Naive thymus-derived CD8-positive, alpha-beta T cell (primary cell): ENCODE measurements at regions not wholly inside any gene's neighbourhood (a gene's known extent, or its start where the extent isn't known, plus 50 kb on each side); places are given as distances from the start of the nearest gene placed in this dataset.
A peak's percentile ranks its signal among the peaks of the same experiment; 100 is the strongest.

Source experiments
- ATAC-seq, 2 donors: fragments of 150-1000 bp; cut with Tn5 transposase in 1 of 2; sonication (Bioruptor Pico), chemical (Tn5 transposase) in 1 of 2; 1 replicate in 1 of 2; 2 replicates in 1 of 2; pipeline ENCODE4 v1.10.0; 2021; ENCODE audit warnings: mild to moderate bottlenecking in 2 of 2, moderate library complexity in 2 of 2
- POLR2A ChIA-PET: fragments of 350-600 bp; sonication (Branson Sonifier 250); formaldehyde crosslinking; loops from one replicate; lab custom pipeline; 2021; ENCODE audit warnings: antibody characterized with exemption; lab: Charles Lee
- DNase-seq, 10 donors: peaks; one replicate each; pipeline versions ENCODE4 v3.0.0 to v3.0.0-alpha.2; 2020 to 2022
- H3K27ac Mint-ChIP-seq, 10 donors: one replicate each; pipeline ENCODE4 v1.8.0; 2020 to 2022; ENCODE audit warnings: mild to moderate bottlenecking in 10 of 10, mixed read lengths in 10 of 10, moderate library complexity in 4 of 10, inconsistent platforms in 1 of 10
- H3K27me3 Mint-ChIP-seq, 5 donors: one replicate each; pipeline ENCODE4 v1.8.0; 2021 to 2022; ENCODE audit warnings: mixed read lengths in 5 of 5
- H3K36me3 Mint-ChIP-seq, 3 donors: one replicate each; pipeline ENCODE4 v1.8.0; 2020 to 2022; ENCODE audit warnings: mixed read lengths in 3 of 3, mild to moderate bottlenecking in 2 of 3, inconsistent platforms in 1 of 3
- H3K4me1 Mint-ChIP-seq, 4 donors: one replicate each; pipeline ENCODE4 v1.8.0; 2021 to 2022; ENCODE audit warnings: mixed read lengths in 4 of 4
- H3K4me3 Mint-ChIP-seq, 10 donors: one replicate each; pipeline ENCODE4 v1.8.0; 2020 to 2022; ENCODE audit warnings: mild to moderate bottlenecking in 10 of 10, mixed read lengths in 10 of 10, moderate library complexity in 6 of 10, inconsistent platforms in 1 of 10
- H3K9me3 Mint-ChIP-seq, 9 donors: one replicate each; pipeline ENCODE4 v1.8.0; 2020 to 2022; ENCODE audit warnings: mixed read lengths in 9 of 9, mild to moderate bottlenecking in 3 of 9, inconsistent platforms in 1 of 9, moderate library complexity in 1 of 9

DNA sequence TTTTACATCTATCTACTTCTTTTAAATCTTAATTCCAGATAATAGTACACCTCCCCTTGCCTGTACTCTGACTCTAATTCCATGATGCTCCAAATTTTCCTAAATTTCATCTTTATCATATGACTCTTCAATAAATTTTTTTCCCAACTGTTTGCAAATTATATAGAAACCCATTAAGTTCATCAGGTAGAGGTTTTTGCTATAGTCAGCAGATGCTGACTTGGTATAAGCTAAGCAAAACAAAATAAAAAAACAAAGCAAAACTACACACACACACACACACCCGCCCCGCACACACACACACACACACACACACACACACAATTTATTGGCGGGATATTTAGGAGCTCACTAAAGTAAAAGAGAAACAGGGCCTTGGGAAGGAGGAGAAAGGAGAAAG lies 1047.8 kb upstream of the FAM98A start:
- DNase-seq: no peak
- Mint-ChIP-seq H3K4me3 (no peak overlapping the region), H3K4me1 (no peaks in the 10 kb centered on the region), H3K36me3 (peaks cover 0 to 7% (median 0%) of the 10 kb centered on the region in 3 donors), H3K27ac (no peak overlapping the region), H3K9me3 (peaks cover 6 to 14% (median 11%) of the 10 kb centered on the region in 9 donors), H3K27me3 (no peaks in the 10 kb centered on the region)
- ATAC-seq: no peak
- POLR2A ChIA-PET: no interaction called here

DNA sequence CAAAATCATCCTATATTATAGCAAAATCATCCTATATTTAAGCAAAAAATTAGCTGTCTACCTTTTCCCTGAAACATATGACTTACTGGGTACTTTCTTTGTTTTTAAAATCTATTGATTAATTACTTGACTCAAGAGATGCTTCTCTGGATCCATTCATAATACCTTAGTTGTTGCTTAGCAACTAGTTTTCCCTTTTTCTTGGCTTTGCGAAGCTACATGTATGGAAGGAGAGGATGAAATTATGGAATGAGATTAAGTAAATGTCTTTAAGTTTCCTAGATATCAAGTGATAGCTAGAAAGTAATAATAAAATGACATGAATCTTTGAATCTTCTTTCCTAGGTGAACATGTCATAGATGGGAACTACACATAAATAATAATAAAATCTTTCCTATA lies 1033.2 kb upstream of the FAM98A start:
- Mint-ChIP-seq H3K27ac (no peak overlapping the region), H3K4me1 (no peaks in the 10 kb centered on the region), H3K4me3 (no peak overlapping the region), H3K36me3 (no peaks in the 10 kb centered on the region), H3K27me3 (no peaks in the 10 kb centered on the region), H3K9me3 (peaks cover 5 to 33% (median 14%) of the 10 kb centered on the region in 9 donors)
- no peak for DNase-seq
- no peak for ATAC-seq
- POLR2A ChIA-PET: no interaction called here

DNA sequence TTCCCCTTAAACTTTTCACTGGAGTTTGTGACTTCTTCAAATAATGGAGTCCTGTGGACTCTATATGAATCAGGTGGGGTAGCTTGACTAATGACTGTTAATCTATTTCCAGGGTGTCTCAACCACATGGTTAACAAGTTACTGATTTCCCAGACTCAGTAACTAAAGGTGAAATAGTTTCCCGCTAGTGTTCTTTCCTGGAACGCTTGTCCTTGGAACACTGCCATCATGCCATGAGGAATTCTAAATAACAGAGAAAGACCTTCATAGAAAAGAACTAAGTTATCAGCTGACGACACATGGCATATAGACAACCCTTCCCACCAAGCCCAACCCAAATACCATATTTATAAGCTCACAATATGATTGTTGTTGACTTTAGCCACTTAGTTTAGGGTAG lies 1027.9 kb upstream of the FAM98A start:
- H3K9me3 Mint-ChIP-seq: peaks cover 0 to 22% (median 9%) of the 10 kb centered on the region in 9 donors
- no peaks in the 10 kb centered on the region for H3K36me3 Mint-ChIP-seq
- no peak overlapping the region for H3K4me3 Mint-ChIP-seq
- no peak for ATAC-seq
- no peaks in the 10 kb centered on the region for H3K27me3 Mint-ChIP-seq
- no peaks in the 10 kb centered on the region for H3K4me1 Mint-ChIP-seq
- H3K27ac Mint-ChIP-seq: no peak overlapping the region
- no peak for DNase-seq
- POLR2A ChIA-PET: no interaction called here

DNA sequence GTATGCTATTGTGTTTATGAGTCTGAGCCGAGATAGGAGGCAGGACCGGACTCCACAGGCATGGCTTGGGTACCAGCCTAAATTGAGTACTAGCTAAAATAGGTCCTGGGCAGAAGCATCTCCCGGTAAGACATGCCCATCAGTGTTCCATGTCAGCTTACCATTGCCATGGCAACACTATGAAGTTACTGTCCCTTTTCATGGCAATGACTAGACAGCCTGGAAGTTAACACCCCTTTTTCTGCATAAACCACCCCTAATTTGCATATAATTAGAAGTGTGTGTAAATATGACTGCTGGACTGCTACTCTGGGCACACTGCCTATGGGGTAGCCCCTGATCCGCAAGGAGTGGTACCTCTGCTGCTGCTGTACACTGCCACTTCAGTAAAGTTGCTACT lies 1005.1 kb upstream of the FAM98A start:
- H3K27me3 Mint-ChIP-seq: no peaks in the 10 kb centered on the region
- DNase-seq: no peak
- no peak for ATAC-seq
- POLR2A ChIA-PET: no interaction called here
- H3K4me1 Mint-ChIP-seq: no peaks in the 10 kb centered on the region
- no peak overlapping the region for H3K4me3 Mint-ChIP-seq
- H3K27ac Mint-ChIP-seq: no peak overlapping the region
- H3K36me3 Mint-ChIP-seq: no peaks in the 10 kb centered on the region
- H3K9me3 Mint-ChIP-seq: peaks cover 0 to 43% (median 11%) of the 10 kb centered on the region in 9 donors

DNA sequence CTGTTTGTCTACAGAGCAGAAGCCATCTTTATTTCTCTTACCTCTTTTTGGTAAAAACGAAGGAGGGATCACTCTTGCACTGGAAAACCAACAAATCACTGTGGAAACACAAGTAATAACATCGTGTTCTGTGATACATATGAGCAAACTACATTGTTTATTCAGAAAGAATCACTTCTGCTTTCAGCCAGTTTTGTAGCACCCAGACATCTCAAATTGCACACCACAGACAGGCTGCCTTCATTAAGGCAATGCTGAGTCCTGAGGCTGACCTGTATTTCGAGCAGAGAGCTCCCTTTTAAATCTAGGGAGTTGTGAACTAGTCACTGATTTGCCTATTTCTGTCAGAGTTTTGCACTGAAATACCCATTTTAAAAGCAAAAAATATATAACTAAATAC lies 1003.2 kb upstream of the FAM98A start:
- DNase-seq (no peak), ATAC-seq (no peak)
- POLR2A ChIA-PET: no interaction called here
- Mint-ChIP-seq H3K4me3 (no peak overlapping the region), H3K27ac (no peak overlapping the region), H3K9me3 (peaks cover 0 to 25% (median 10%) of the 10 kb centered on the region in 9 donors), H3K27me3 (no peaks in the 10 kb centered on the region), H3K4me1 (no peaks in the 10 kb centered on the region), H3K36me3 (no peaks in the 10 kb centered on the region)

DNA sequence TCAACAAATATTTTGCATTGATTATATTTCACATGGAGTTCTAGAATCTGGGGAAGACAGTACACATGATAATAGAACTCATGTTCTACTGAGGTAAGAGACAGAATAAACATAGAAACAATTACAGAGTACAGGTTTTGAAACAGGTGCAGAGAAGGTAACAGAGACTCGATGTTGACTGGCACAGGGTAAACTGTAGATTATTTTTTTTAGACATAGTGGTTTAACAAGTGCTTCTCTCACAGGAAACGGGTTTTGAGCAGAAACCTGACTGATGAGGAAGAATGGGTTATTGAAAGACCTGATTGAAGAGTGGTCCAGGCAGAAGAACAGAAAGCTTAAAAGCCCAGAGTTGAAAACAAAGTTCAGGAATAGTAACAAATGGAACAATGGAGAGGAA lies 1002.5 kb upstream of the FAM98A start:
- H3K4me1 Mint-ChIP-seq: no peaks in the 10 kb centered on the region
- H3K9me3 Mint-ChIP-seq: peaks cover 0 to 23% (median 13%) of the 10 kb centered on the region in 9 donors
- no peaks in the 10 kb centered on the region for H3K27me3 Mint-ChIP-seq
- no peak overlapping the region for H3K27ac Mint-ChIP-seq
- no peak for ATAC-seq
- POLR2A ChIA-PET: no interaction called here
- H3K4me3 Mint-ChIP-seq: no peak overlapping the region
- DNase-seq: no peak
- H3K36me3 Mint-ChIP-seq: no peaks in the 10 kb centered on the region

DNA sequence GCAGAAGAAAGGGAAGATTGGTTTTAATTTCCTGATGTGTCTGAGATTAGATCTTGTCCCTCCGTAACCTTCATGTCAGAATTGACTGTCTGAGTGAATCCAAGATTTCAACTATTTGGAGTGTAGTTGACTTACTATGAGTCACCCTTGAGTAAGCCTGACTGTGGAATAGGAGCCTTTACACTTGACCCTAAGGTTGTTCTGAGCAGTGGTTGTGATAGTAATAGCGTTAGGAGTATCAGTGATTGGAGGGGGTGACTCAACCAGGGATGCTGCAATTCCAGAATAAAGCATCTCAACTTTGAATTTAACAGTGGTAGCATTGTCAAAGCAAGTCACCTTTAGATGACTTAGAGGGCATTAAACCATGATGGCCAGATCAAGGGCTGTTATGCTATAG lies 979.5 kb upstream of the FAM98A start:
- Mint-ChIP-seq H3K4me3 (no peak overlapping the region), H3K9me3 (peaks cover 0 to 10% (median 4%) of the 10 kb centered on the region in 9 donors), H3K27me3 (no peaks in the 10 kb centered on the region), H3K27ac (no peak overlapping the region), H3K36me3 (no peaks in the 10 kb centered on the region), H3K4me1 (no peaks in the 10 kb centered on the region)
- DNase-seq (no peak), ATAC-seq (no peak)
- POLR2A ChIA-PET: no interaction called here

DNA sequence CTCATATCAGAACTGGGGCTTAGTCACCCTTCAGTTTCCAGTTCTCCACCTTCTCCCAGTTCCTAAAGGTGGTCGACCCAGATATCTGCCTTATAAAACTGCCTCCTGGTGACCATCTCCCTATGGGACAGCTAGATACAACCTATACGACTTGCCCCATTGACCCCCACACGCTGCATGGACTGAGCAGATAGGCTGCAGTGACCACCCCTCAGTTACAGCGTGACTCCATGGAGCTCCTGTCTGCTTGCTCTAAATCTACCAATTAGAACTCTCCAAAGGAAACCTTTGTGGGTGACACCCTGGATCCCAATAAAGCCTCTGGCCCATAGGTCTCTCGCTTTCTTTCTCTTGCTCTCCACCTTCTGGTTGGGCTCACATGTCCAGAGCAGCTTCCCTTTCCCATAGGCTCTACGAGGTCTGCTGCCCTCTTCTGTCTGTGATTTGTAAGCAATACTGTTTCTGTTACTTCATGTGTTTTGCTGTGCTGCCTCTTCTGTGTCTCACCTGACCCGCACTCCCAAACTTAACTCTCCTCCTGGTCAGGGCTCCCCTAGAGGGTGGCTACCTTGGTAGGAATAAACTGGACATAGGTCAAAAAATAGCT lies 971.3 kb upstream of the FAM98A start:
- ATAC-seq (no peak), DNase-seq (no peak)
- H3K4me1 Mint-ChIP-seq: no peaks in the 10 kb centered on the region
- POLR2A ChIA-PET: no interaction called here
- H3K27ac Mint-ChIP-seq: peak overlapping the region in 2 of 10 donors; percentile 14 to 40
- H3K36me3 Mint-ChIP-seq: no peaks in the 10 kb centered on the region
- peaks cover 0 to 14% (median 0%) of the 10 kb centered on the region in 9 donors for H3K9me3 Mint-ChIP-seq
- no peaks in the 10 kb centered on the region for H3K27me3 Mint-ChIP-seq
- H3K4me3 Mint-ChIP-seq: no peak overlapping the region

DNA sequence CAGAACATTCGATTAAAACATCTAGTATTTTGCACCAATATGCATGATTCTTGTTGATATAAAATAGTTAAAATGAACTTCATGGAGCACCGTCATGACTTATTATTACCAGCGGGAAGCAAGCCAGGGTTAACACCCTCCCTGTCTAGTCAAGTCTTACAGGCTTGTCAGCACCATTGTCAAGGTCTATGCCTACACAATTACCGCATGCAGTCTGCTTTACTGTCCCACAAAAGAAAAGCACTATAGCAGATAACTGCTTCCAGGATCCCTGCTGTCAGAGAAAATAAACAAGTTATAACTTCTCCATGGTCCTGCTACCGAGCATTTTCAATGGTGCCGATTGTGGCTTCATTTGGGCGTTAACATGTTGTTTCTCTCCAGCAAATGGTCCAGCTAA lies 968.0 kb upstream of the FAM98A start:
- POLR2A ChIA-PET: no interaction called here
- no peaks in the 10 kb centered on the region for H3K36me3 Mint-ChIP-seq
- no peak overlapping the region for H3K27ac Mint-ChIP-seq
- ATAC-seq: no peak
- no peaks in the 10 kb centered on the region for H3K27me3 Mint-ChIP-seq
- H3K9me3 Mint-ChIP-seq: peaks cover 0 to 14% (median 2%) of the 10 kb centered on the region in 9 donors
- no peaks in the 10 kb centered on the region for H3K4me1 Mint-ChIP-seq
- no peak for DNase-seq
- H3K4me3 Mint-ChIP-seq: no peak overlapping the region

DNA sequence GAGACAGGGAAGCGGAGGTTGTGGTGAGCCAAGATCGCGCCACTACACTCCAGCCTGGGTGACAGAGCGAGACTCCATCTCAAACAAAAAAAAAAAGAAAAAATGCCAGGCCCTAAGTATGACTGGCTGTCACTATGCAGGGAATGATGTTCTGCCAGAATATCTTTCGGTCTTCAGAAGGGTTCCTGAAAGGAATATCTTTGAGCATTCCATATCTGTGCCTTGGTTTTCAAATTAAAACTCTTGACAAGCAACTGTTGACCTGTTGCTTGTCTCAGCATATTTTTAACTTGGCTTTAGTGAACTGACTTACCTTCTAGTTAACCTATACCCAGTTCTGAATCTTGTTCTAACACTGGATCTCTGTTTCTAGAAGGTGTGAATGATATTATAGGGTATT lies 953.2 kb upstream of the FAM98A start:
- Mint-ChIP-seq H3K9me3 (peaks cover 0 to 17% (median 6%) of the 10 kb centered on the region in 9 donors), H3K27ac (no peak overlapping the region), H3K27me3 (no peaks in the 10 kb centered on the region), H3K4me3 (no peak overlapping the region), H3K36me3 (no peaks in the 10 kb centered on the region), H3K4me1 (no peaks in the 10 kb centered on the region)
- POLR2A ChIA-PET: no interaction called here
- no peak for DNase-seq
- ATAC-seq: no peak

DNA sequence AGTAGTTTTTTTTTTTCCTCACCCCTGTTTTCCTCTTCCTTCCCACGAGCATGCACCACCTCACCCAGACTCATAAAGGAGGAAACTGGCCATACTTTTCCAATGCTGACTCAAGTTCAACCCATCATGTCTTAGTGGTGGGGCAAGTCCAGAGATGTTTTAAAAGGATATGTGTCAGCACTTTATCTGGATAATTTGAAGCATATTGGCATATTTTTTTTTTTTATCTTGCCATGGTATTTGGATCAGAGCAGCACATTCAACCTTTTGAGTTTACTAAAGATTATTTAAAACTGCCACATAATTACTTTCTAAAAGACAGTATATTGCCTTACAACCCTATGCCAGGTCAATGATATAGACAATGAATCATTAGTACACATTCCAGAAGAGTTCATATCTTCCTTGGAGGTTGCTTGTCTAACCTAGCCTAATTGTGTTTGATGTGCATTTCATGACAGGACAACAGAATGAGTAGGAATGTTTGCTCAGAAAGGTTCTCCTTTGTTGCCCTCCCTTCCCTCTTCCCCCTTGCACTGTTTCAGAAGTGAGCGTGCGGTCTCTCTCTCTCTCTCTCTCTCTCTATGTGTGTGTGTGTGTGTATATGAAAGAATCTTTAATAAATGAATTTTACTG lies 950.7 kb upstream of the FAM98A start:
- no peaks in the 10 kb centered on the region for H3K27me3 Mint-ChIP-seq
- H3K27ac Mint-ChIP-seq: no peak overlapping the region
- ATAC-seq (no peak), DNase-seq (no peak)
- H3K4me1 Mint-ChIP-seq: no peaks in the 10 kb centered on the region
- peaks cover 4 to 35% (median 6%) of the 10 kb centered on the region in 9 donors for H3K9me3 Mint-ChIP-seq
- no peak overlapping the region for H3K4me3 Mint-ChIP-seq
- no peaks in the 10 kb centered on the region for H3K36me3 Mint-ChIP-seq
- POLR2A ChIA-PET: no interaction called here

DNA sequence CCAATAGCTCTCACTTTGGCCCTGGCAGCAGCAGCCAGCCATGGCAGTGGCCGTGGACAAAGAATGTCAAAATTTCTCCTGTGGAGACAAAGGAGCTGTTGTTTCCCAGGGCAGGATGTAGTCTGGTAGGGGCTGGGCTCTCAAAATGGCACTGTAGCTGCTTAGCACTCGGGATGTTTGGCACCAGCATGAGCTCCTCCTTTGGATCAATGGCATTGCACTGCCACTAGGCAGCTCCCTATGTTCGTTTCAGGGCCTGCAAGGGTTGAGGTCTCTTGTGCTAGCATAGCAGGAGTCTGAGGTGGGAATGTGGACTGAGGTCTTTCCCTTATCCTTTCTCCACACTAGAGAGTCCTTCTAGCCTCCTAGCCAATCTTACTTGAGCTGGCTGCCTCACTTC lies 948.8 kb upstream of the FAM98A start:
- Mint-ChIP-seq H3K4me3 (no peak overlapping the region), H3K36me3 (no peaks in the 10 kb centered on the region), H3K4me1 (no peaks in the 10 kb centered on the region), H3K27me3 (no peaks in the 10 kb centered on the region), H3K9me3 (peaks cover 4 to 35% (median 8%) of the 10 kb centered on the region in 9 donors), H3K27ac (no peak overlapping the region)
- POLR2A ChIA-PET: no interaction called here
- no peak for ATAC-seq
- no peak for DNase-seq

DNA sequence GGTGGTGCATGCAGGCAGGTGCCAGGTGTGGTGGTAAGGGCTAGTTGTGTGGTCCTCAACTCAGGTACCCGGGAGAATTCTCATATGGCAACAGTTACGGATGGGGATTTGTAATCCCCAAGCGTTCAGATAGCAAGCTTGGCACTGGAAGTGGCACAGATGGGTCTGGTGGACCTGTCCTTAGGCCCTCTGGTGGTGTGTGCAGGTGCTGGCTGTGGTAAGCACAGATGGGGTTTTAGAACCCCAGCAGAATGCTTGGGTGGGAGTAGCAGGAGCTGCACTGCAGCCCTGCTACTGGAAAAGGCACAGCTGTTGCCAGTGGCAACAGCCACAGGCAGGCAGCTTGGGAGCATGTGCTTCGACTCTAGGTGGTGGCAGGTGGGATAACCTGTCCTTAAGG lies 948.2 kb upstream of the FAM98A start:
- Mint-ChIP-seq H3K4me1 (no peaks in the 10 kb centered on the region), H3K4me3 (no peak overlapping the region), H3K27me3 (no peaks in the 10 kb centered on the region), H3K36me3 (no peaks in the 10 kb centered on the region), H3K27ac (no peak overlapping the region), H3K9me3 (peaks cover 4 to 35% (median 9%) of the 10 kb centered on the region in 9 donors)
- DNase-seq: no peak
- POLR2A ChIA-PET: no interaction called here
- no peak for ATAC-seq
